Calu3 (cell line): ENCODE measurements at regions not wholly inside any gene's neighbourhood (a gene's known extent, or its start where the extent isn't known, plus 50 kb on each side); places are given as distances from the start of the nearest gene placed in this dataset.

Experiments
- BruUV-seq: library from RNA; stranded (reverse); fragments of 400-500 nt; replicated peaks from 2 replicates; lab custom pipeline; 2021; lab: Mats Ljungman, UMichigan
- CTCF ChIA-PET: fragments of 300-600 bp; sonication (Branson Sonifier 250); formaldehyde crosslinking; loops from one replicate; lab custom pipeline; 2022; ENCODE audit warnings: antibody characterized with exemption; lab: Charles Lee
- DNase-seq: peaks from one replicate; pipeline ENCODE4 v3.0.0; 2022
- H3K27ac Mint-ChIP-seq: one replicate; pipeline ENCODE4 v1.8.0; 2022; ENCODE audit warnings: mixed read lengths; ENCODE audit not compliant: unreplicated experiment
- H3K27me3 Mint-ChIP-seq: one replicate; pipeline ENCODE4 v1.8.0; 2022; ENCODE audit warnings: mixed read lengths; ENCODE audit not compliant: unreplicated experiment
- H3K36me3 Mint-ChIP-seq: one replicate; pipeline ENCODE4 v1.8.0; 2022; ENCODE audit warnings: mild to moderate bottlenecking, moderate library complexity, mixed read lengths; ENCODE audit not compliant: insufficient read depth, unreplicated experiment
- H3K4me1 Mint-ChIP-seq: one replicate; pipeline ENCODE4 v1.8.0; 2022; ENCODE audit warnings: mild to moderate bottlenecking, low read depth, mixed read lengths; ENCODE audit not compliant: unreplicated experiment
- H3K4me3 Mint-ChIP-seq: one replicate; pipeline ENCODE4 v1.8.0; 2022; ENCODE audit warnings: mild to moderate bottlenecking, low read depth, moderate library complexity, mixed read lengths; ENCODE audit not compliant: unreplicated experiment
- H3K9me3 Mint-ChIP-seq: one replicate; pipeline ENCODE4 v1.8.0; 2022; ENCODE audit warnings: low read depth, mixed read lengths; ENCODE audit not compliant: unreplicated experiment
- intact Hi-C: fragments of 100-400 bp; cut with micrococcal nuclease; formaldehyde crosslinking; loops from one replicate; pipeline ENCODE4 v1.10.0; 2022; ENCODE audit not compliant: unreplicated experiment
- TF ChIP-seq, protein P1 (sequence below): fragments of 200-600 bp; IDR thresholded peaks from one replicate; pipeline ENCODE4 v1.8.0; 2022; ENCODE audit warnings: antibody characterized with exemption; ENCODE audit not compliant: unreplicated experiment

DNA sequence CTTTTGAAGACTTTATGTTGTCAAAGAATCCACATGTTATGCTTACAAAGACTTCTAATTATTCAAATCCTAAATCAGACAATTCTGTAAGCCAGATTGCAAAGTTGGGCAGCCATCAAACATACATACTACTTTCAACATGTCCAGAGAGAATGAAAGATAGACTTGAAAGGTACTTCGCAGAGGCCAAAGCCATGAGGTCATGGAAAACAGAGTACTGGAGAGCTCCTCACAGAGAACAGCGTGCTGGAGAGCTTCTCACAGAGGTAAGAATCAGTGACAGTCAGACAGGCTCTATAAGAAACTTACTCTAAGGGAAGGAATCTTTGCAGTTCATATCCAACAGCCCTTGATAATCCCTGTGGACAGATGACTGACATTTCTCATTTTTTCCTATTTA, 400.2 kb downstream of the GJA1 start:
- no TSS peak for BruUV-seq
- H3K4me1 Mint-ChIP-seq, result no peaks in the 10 kb centered on the region
- H3K27me3 Mint-ChIP-seq, result no peaks in the 10 kb centered on the region
- TF ChIP-seq, protein P1, sequence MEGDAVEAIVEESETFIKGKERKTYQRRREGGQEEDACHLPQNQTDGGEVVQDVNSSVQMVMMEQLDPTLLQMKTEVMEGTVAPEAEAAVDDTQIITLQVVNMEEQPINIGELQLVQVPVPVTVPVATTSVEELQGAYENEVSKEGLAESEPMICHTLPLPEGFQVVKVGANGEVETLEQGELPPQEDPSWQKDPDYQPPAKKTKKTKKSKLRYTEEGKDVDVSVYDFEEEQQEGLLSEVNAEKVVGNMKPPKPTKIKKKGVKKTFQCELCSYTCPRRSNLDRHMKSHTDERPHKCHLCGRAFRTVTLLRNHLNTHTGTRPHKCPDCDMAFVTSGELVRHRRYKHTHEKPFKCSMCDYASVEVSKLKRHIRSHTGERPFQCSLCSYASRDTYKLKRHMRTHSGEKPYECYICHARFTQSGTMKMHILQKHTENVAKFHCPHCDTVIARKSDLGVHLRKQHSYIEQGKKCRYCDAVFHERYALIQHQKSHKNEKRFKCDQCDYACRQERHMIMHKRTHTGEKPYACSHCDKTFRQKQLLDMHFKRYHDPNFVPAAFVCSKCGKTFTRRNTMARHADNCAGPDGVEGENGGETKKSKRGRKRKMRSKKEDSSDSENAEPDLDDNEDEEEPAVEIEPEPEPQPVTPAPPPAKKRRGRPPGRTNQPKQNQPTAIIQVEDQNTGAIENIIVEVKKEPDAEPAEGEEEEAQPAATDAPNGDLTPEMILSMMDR, result no peak
- no peak overlapping the region for H3K27ac Mint-ChIP-seq
- no peak for DNase-seq
- CTCF ChIA-PET, result no interaction called here
- intact Hi-C loops, result no loop called here
- peaks cover 7% of the 10 kb centered on the region for H3K9me3 Mint-ChIP-seq
- no peaks in the 10 kb centered on the region for H3K36me3 Mint-ChIP-seq
- H3K4me3 Mint-ChIP-seq, result no peak overlapping the region

GRCh38 chr6:121837545-121838229, 402.2 kb downstream of the GJA1 start:
- Mint-ChIP-seq H3K4me3 (no peak overlapping the region), H3K36me3 (no peaks in the 10 kb centered on the region), H3K27ac (no peak overlapping the region), H3K9me3 (peaks cover 7% of the 10 kb centered on the region), H3K27me3 (no peaks in the 10 kb centered on the region), H3K4me1 (no peaks in the 10 kb centered on the region)
- no peak for DNase-seq
- TF ChIP-seq, protein P1, result no peak
- CTCF ChIA-PET, result no interaction called here
- intact Hi-C loops, result no loop called here
- BruUV-seq, result no TSS peak

DNA sequence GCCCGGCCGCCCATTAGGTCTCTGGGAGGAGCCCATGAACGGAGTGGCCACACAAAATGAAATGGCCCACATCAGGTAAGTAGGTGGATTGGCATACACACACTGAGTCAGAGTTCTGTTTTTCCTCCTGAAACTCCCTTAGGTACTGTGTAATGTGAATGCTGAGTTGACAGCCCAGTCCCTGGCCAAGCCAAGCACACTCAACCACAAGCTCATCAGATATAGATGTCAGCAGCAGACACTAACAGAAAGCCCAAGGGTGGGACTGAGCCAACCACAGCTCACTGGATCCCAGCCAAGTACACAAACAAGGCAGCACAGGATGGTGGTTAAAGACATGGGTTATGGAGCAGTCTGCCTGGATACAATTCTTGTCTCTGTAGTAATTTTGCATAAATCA, 403.4 kb downstream of the GJA1 start:
- Mint-ChIP-seq H3K9me3 (peaks cover 7% of the 10 kb centered on the region), H3K27ac (no peak overlapping the region), H3K27me3 (no peaks in the 10 kb centered on the region), H3K4me1 (no peaks in the 10 kb centered on the region), H3K4me3 (no peak overlapping the region), H3K36me3 (no peaks in the 10 kb centered on the region)
- TF ChIP-seq, protein P1, result no peak
- intact Hi-C loops, result no loop called here
- BruUV-seq, result no TSS peak
- CTCF ChIA-PET, result interaction anchor here (0.6 to 1.0 kb wide), 3 partner anchors 10 to 403 kb away, joined by 3 read pairs; partner anchors contain the start of gene GJA1
- peak; percentile 8 for DNase-seq

DNA sequence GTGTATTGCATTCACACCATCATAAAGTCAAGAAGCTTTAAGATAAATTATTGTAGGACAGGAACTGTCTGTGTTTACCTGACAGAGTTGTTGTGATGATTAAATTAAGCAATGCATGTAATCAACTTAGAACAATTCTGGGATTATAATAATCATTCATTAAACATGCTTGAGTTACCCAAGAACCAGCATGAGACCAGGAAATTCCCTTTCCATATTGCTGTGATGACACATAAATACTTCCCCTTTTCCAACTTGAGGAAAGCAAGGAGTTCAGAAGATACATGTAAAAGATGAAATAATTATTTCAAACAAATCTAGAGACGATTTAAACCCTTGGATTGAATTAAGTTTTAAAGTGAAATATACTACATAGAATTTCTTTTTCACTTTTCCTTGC, 404.4 kb downstream of the GJA1 start:
- BruUV-seq, result no TSS peak
- CTCF ChIA-PET, result interaction anchor here (1.0 kb wide), 1 partner anchor 405 kb away, joined by 3 read pairs; the partner anchor contains the start of gene GJA1
- Mint-ChIP-seq H3K27me3 (no peaks in the 10 kb centered on the region), H3K4me3 (no peak overlapping the region), H3K4me1 (no peaks in the 10 kb centered on the region), H3K36me3 (no peaks in the 10 kb centered on the region), H3K9me3 (peaks cover 4% of the 10 kb centered on the region), H3K27ac (no peak overlapping the region)
- intact Hi-C loops, result loop anchor here (10.0 kb wide), 3 partner anchors 155 to 485 kb away; no protein-coding TSS in a partner anchor
- DNase-seq, result no peak
- TF ChIP-seq, protein P1, result no peak
